Calu3 (cell line): ENCODE measurements at regions not wholly inside any gene's neighbourhood (a gene's known extent, or its start where the extent isn't known, plus 50 kb on each side); places are given as distances from the start of the nearest gene placed in this dataset.

ENCODE experiments used
- BruUV-seq: library from RNA; stranded (reverse); fragments of 400-500 nt; replicated peaks from 2 replicates; lab custom pipeline; 2021; lab: Mats Ljungman, UMichigan
- CTCF ChIA-PET: fragments of 300-600 bp; sonication (Branson Sonifier 250); formaldehyde crosslinking; loops from one replicate; lab custom pipeline; 2022; ENCODE audit warnings: antibody characterized with exemption; lab: Charles Lee
- DNase-seq: peaks from one replicate; pipeline ENCODE4 v3.0.0; 2022
- H3K27ac Mint-ChIP-seq: one replicate; pipeline ENCODE4 v1.8.0; 2022; ENCODE audit warnings: mixed read lengths; ENCODE audit not compliant: unreplicated experiment
- H3K27me3 Mint-ChIP-seq: one replicate; pipeline ENCODE4 v1.8.0; 2022; ENCODE audit warnings: mixed read lengths; ENCODE audit not compliant: unreplicated experiment
- H3K36me3 Mint-ChIP-seq: one replicate; pipeline ENCODE4 v1.8.0; 2022; ENCODE audit warnings: mild to moderate bottlenecking, moderate library complexity, mixed read lengths; ENCODE audit not compliant: insufficient read depth, unreplicated experiment
- H3K4me1 Mint-ChIP-seq: one replicate; pipeline ENCODE4 v1.8.0; 2022; ENCODE audit warnings: mild to moderate bottlenecking, low read depth, mixed read lengths; ENCODE audit not compliant: unreplicated experiment
- H3K4me3 Mint-ChIP-seq: one replicate; pipeline ENCODE4 v1.8.0; 2022; ENCODE audit warnings: mild to moderate bottlenecking, low read depth, moderate library complexity, mixed read lengths; ENCODE audit not compliant: unreplicated experiment
- H3K9me3 Mint-ChIP-seq: one replicate; pipeline ENCODE4 v1.8.0; 2022; ENCODE audit warnings: low read depth, mixed read lengths; ENCODE audit not compliant: unreplicated experiment
- intact Hi-C: fragments of 100-400 bp; cut with micrococcal nuclease; formaldehyde crosslinking; loops from one replicate; pipeline ENCODE4 v1.10.0; 2022; ENCODE audit not compliant: unreplicated experiment
- TF ChIP-seq, protein P1 (sequence below): fragments of 200-600 bp; IDR thresholded peaks from one replicate; pipeline ENCODE4 v1.8.0; 2022; ENCODE audit warnings: antibody characterized with exemption; ENCODE audit not compliant: unreplicated experiment

DNA sequence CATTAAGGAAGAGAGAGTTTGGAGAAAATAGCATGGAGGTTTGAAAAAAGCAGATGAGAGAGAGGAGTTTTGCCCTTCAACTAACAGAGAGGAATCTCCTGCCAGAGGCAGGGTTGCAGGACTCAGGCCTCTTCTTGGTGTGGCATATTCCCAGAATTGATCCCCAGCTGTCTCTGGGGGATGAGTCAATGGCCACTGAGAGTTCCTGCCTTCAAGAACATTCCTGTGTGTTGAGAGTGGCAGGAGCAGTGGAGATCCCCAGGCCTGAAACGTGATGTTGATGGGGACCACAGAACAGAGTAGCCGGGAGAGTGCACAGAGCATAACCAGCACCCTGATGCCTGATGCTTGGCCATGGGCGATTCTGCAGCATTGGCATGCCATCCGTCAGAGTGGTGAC lies 348.4 kb upstream of the THBS1 start:
- H3K4me1 Mint-ChIP-seq: no peaks in the 10 kb centered on the region
- BruUV-seq: no TSS peak
- no peaks in the 10 kb centered on the region for H3K9me3 Mint-ChIP-seq
- no peak overlapping the region for H3K4me3 Mint-ChIP-seq
- no peak for DNase-seq
- CTCF ChIA-PET: no interaction called here
- TF ChIP-seq, protein P1, sequence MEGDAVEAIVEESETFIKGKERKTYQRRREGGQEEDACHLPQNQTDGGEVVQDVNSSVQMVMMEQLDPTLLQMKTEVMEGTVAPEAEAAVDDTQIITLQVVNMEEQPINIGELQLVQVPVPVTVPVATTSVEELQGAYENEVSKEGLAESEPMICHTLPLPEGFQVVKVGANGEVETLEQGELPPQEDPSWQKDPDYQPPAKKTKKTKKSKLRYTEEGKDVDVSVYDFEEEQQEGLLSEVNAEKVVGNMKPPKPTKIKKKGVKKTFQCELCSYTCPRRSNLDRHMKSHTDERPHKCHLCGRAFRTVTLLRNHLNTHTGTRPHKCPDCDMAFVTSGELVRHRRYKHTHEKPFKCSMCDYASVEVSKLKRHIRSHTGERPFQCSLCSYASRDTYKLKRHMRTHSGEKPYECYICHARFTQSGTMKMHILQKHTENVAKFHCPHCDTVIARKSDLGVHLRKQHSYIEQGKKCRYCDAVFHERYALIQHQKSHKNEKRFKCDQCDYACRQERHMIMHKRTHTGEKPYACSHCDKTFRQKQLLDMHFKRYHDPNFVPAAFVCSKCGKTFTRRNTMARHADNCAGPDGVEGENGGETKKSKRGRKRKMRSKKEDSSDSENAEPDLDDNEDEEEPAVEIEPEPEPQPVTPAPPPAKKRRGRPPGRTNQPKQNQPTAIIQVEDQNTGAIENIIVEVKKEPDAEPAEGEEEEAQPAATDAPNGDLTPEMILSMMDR: no peak
- H3K27me3 Mint-ChIP-seq: no peaks in the 10 kb centered on the region
- H3K27ac Mint-ChIP-seq: no peak overlapping the region
- no peaks in the 10 kb centered on the region for H3K36me3 Mint-ChIP-seq
- intact Hi-C loops: no loop called here

GRCh38 chr15:39235084-39235795 lies 345.6 kb upstream of the THBS1 start:
- Mint-ChIP-seq H3K9me3 (no peaks in the 10 kb centered on the region), H3K4me1 (no peaks in the 10 kb centered on the region), H3K27me3 (no peaks in the 10 kb centered on the region), H3K36me3 (no peaks in the 10 kb centered on the region), H3K4me3 (no peak overlapping the region), H3K27ac (no peak overlapping the region)
- TF ChIP-seq, protein P1: no peak
- intact Hi-C loops: no loop called here
- BruUV-seq: no TSS peak
- CTCF ChIA-PET: no interaction called here
- no peak for DNase-seq

DNA sequence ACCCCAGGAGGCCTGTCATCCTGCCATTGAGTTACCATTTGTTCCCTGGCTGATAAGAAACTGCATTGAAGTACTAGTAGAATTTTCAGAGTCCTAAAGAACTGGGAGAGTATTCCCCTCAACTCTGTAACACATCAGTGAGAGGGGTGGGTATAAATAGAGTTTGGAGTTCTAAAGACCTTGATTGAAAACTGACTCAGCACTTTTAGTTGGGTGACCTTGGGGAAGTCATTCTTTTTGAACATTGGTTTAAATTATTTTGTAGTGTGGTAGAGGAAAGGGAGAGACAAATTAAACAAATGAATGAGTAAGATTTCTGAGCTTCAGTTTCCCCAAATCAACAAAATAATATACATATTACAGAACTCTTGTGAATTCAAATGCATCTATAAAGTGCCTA lies 344.5 kb upstream of the THBS1 start:
- BruUV-seq: no TSS peak
- Mint-ChIP-seq H3K27me3 (no peaks in the 10 kb centered on the region), H3K4me1 (no peaks in the 10 kb centered on the region), H3K9me3 (no peaks in the 10 kb centered on the region), H3K4me3 (no peak overlapping the region), H3K36me3 (no peaks in the 10 kb centered on the region), H3K27ac (no peak overlapping the region)
- DNase-seq: no peak
- intact Hi-C loops: no loop called here
- TF ChIP-seq, protein P1: no peak
- CTCF ChIA-PET: no interaction called here

- H3K4me3 Mint-ChIP-seq: no peak overlapping the region
- intact Hi-C loops: no loop called here
- H3K27me3 Mint-ChIP-seq: no peaks in the 10 kb centered on the region
- no peaks in the 10 kb centered on the region for H3K4me1 Mint-ChIP-seq
- TF ChIP-seq, protein P1: no peak
- CTCF ChIA-PET: interaction anchor here (0.6 kb wide), 1 partner anchor 341 kb away, joined by 3 read pairs; no protein-coding TSS in a partner anchor
- H3K9me3 Mint-ChIP-seq: no peaks in the 10 kb centered on the region
- no peak overlapping the region for H3K27ac Mint-ChIP-seq
- no peaks in the 10 kb centered on the region for H3K36me3 Mint-ChIP-seq
- no peak for DNase-seq
- no TSS peak for BruUV-seq
Observed at GRCh38 chr15:39238443-39238842, 342.4 kb upstream of the THBS1 start.
